ENCODE measurements at regions not wholly inside any gene's neighbourhood (a gene's known extent, or its start where the extent isn't known, plus 50 kb on each side); places are given as distances from the start of the nearest gene placed in this dataset.

DNA sequence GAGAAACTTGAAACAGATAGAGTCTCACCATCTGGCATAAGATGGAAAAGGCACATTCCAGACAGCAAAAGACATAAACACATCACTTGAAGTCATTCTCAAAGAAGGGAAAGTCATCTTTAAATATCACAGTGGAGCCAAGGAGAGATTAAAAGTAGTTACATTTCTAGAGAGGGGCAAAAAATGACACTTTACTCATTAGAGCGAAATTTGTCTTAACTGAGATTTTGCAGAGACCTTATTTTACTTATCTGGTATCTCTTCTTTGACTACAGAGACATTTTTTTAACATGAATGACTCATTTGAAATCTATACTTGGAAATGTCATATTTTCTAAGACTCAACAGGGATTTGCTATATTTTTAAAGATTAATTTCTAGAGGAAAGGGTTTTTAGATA is 339.0 kb upstream of the KIF2B start:
- no peak for TF ChIP-seq POLR2A (IDR thresholded peaks at IDR 0.05)
- TF ChIP-seq, protein P1, sequence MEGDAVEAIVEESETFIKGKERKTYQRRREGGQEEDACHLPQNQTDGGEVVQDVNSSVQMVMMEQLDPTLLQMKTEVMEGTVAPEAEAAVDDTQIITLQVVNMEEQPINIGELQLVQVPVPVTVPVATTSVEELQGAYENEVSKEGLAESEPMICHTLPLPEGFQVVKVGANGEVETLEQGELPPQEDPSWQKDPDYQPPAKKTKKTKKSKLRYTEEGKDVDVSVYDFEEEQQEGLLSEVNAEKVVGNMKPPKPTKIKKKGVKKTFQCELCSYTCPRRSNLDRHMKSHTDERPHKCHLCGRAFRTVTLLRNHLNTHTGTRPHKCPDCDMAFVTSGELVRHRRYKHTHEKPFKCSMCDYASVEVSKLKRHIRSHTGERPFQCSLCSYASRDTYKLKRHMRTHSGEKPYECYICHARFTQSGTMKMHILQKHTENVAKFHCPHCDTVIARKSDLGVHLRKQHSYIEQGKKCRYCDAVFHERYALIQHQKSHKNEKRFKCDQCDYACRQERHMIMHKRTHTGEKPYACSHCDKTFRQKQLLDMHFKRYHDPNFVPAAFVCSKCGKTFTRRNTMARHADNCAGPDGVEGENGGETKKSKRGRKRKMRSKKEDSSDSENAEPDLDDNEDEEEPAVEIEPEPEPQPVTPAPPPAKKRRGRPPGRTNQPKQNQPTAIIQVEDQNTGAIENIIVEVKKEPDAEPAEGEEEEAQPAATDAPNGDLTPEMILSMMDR (IDR thresholded peaks at IDR 0.05): no peak
- intact Hi-C loops (cut with DNase I): no loop called here
- WGBS (ENCODE audit: insufficient coverage, low coverage, low lambda C conversion rate, missing lambda C conversion rate): 48% methylated on average over 1 of the region's 1 CpG
- Histone ChIP-seq H3K4me3 (no peak overlapping the region), H3K36me3 (no peaks in the 10 kb centered on the region), H3K27ac (no peak overlapping the region), H3K27me3 (no peaks in the 10 kb centered on the region), H3K9me3 (no peaks in the 10 kb centered on the region), H3K4me1 (no peaks in the 10 kb centered on the region)
- ATAC-seq: no peak
- DNase-seq: no peak

DNA sequence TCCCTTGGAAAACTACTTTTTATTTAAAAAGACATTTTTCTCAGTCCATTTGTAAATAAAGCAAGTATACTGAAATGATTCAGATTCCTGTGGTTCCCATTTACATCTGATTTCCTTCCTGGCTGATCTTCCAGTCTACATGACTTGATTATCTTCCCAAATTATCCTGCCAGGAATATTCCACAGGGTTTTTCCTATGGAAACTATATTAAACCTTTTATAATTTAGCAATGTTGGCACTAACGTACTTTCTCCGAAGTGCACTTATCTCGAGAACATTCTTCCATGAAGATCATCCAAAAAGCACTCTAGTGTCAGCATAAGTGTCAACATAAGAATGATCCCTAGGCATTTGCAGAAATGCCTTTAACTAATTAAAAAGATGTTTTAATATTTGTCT is 347.7 kb upstream of the KIF2B start:
- no peaks in the 10 kb centered on the region for H3K27me3 ChIP-seq
- 64% methylated on average over 3 of the region's 3 CpGs for WGBS (ENCODE audit: insufficient coverage, low coverage, low lambda C conversion rate, missing lambda C conversion rate)
- H3K9me3 ChIP-seq: no peaks in the 10 kb centered on the region
- intact Hi-C loops (cut with DNase I): no loop called here
- TF ChIP-seq POLR2A (IDR thresholded peaks at IDR 0.05): no peak
- TF ChIP-seq, protein P1 (IDR thresholded peaks at IDR 0.05): no peak
- no peaks in the 10 kb centered on the region for H3K36me3 ChIP-seq
- no peaks in the 10 kb centered on the region for H3K4me1 ChIP-seq
- DNase-seq (no peak), ATAC-seq (no peak)
- no peak overlapping the region for H3K4me3 ChIP-seq
- H3K27ac ChIP-seq: no peak overlapping the region

DNA sequence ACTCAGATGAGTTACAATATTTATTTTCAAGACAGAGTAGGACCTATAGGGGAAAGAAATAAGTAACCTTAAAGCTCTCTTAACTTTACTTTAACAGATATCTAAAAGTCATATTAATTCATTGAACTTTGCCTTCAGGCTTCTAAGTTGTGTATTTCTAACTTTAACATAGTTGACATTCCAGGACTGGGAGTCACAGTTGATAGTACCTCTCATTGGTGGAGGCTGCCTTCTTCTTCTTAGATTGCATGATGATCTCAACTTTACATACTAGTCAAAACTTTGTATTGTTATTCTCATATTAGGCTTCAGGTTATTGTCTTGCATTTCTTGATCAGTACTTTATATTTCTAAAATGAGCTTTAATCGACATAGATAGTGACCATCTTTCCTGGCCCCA is 350.1 kb upstream of the KIF2B start:
- H3K4me1 ChIP-seq: no peaks in the 10 kb centered on the region
- H3K9me3 ChIP-seq: no peaks in the 10 kb centered on the region
- no peak overlapping the region for H3K4me3 ChIP-seq
- intact Hi-C loops (cut with DNase I): no loop called here
- H3K27ac ChIP-seq: no peak overlapping the region
- no peaks in the 10 kb centered on the region for H3K36me3 ChIP-seq
- DNase-seq (no peak), ATAC-seq (no peak)
- TF ChIP-seq POLR2A (IDR thresholded peaks at IDR 0.05): no peak
- TF ChIP-seq, protein P1 (IDR thresholded peaks at IDR 0.05): no peak
- 70% methylated on average over 1 of the region's 1 CpG for WGBS (ENCODE audit: insufficient coverage, low coverage, low lambda C conversion rate, missing lambda C conversion rate)
- no peaks in the 10 kb centered on the region for H3K27me3 ChIP-seq

DNA sequence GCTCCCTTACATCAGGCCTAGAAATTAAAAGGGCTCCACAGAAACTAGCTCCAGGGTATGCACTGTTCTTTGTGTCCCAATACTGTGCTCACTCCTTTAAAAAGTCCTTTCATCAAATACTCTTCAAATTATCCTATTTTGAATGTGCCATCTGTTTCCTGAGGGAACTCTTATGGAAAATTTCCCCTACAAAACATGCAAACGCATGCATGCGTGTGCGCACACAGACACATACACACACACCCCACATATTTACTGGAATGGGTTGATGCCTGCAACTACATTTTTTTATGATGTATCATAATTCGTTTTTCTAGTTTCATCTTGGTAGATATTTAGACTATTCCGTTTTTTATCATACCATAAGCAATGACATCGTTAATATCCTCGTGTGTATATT is 351.2 kb upstream of the KIF2B start:
- Histone ChIP-seq H3K4me1 (no peaks in the 10 kb centered on the region), H3K4me3 (no peak overlapping the region), H3K27ac (no peak overlapping the region), H3K9me3 (no peaks in the 10 kb centered on the region), H3K36me3 (no peaks in the 10 kb centered on the region), H3K27me3 (no peaks in the 10 kb centered on the region)
- no peak for TF ChIP-seq POLR2A (IDR thresholded peaks at IDR 0.05)
- TF ChIP-seq, protein P1 (IDR thresholded peaks at IDR 0.05): no peak
- DNase-seq (no peak), ATAC-seq (no peak)
- 61% methylated on average over 7 of the region's 7 CpGs for WGBS (ENCODE audit: insufficient coverage, low coverage, low lambda C conversion rate, missing lambda C conversion rate)
- intact Hi-C loops (cut with DNase I): no loop called here

DNA sequence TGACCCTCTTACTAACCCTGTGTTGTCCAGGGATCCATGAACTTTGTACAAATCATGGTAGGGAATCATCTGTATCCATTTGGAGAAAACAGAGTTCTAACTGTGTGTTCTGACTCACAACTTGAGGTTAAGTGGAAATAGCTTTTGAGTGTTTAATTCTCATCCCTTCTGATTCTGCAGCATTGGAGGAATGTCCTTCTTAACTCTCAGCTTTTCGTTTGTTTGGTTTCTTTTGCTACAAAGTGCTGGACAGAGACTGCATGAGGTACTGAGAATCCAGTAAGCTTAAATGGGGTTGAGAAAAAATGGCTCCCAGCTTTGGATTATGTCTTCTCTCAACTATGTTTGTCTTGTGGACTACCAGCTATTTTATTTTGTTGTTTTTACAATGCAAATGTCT is 352.1 kb upstream of the KIF2B start:
- no peaks in the 10 kb centered on the region for H3K9me3 ChIP-seq
- DNase-seq (no peak), ATAC-seq (no peak)
- 5% methylated on average over 1 of the region's 1 CpG for WGBS (ENCODE audit: insufficient coverage, low coverage, low lambda C conversion rate, missing lambda C conversion rate)
- intact Hi-C loops (cut with DNase I): no loop called here
- no peak overlapping the region for H3K27ac ChIP-seq
- H3K4me3 ChIP-seq: no peak overlapping the region
- no peaks in the 10 kb centered on the region for H3K27me3 ChIP-seq
- no peaks in the 10 kb centered on the region for H3K36me3 ChIP-seq
- H3K4me1 ChIP-seq: no peaks in the 10 kb centered on the region
- no peak for TF ChIP-seq POLR2A (IDR thresholded peaks at IDR 0.05)
- TF ChIP-seq, protein P1 (IDR thresholded peaks at IDR 0.05): no peak
